GM12878 (cell line): ENCODE measurements at regions not wholly inside any gene's neighbourhood (a gene's known extent, or its start where the extent isn't known, plus 50 kb on each side); places are given as distances from the start of the nearest gene placed in this dataset.

Source experiments
- ATAC-seq: fragments of 200-7000 bp; cut with Tn5 transposase; 3 replicates; pipeline ENCODE4 v1.9.1; 2020; ENCODE audit warnings: mild to moderate bottlenecking, moderate library complexity
- BruUV-seq: library from RNA; stranded (reverse); fragments of 400-500 nt; replicated peaks from 2 replicates; lab custom pipeline; 2021; lab: Mats Ljungman, UMichigan
- CTCF ChIA-PET: fragments of 300-600 bp; sonication (Branson Sonifier 250); formaldehyde crosslinking; extraction: SDS; loops from one replicate; lab custom pipeline; 2021; ENCODE audit warnings: inconsistent platforms; lab: Yijun Ruan, JAX
- POLR2A ChIA-PET: fragments of 350-600 bp; formaldehyde crosslinking; extraction: SDS; loops from one replicate; lab custom pipeline; 2021; ENCODE audit warnings: inconsistent platforms; lab: Charles Lee
- RAD21 ChIA-PET: fragments of 300-600 bp; sonication (Branson Sonifier 250); formaldehyde crosslinking; loops from one replicate; lab custom pipeline; 2023; ENCODE audit warnings: antibody characterized with exemption; ENCODE audit not compliant: unreplicated experiment; lab: Charles Lee
- SMC1A ChIA-PET: fragments of 300-600 bp; sonication (Branson Sonifier 250); formaldehyde crosslinking; loops from one replicate; lab custom pipeline; 2023; ENCODE audit not compliant: unreplicated experiment, uncharacterized antibody; lab: Charles Lee
- DNase-seq: peaks from one replicate; pipeline ENCODE4 v3.0.0-alpha.2; 2011; ENCODE audit warnings: low read depth, low spot score
- FAIRE-seq: peaks from 3 replicates; lab custom pipeline; 2011; peaks lifted over from hg19 to GRCh38; lab: Jason Lieb, UNC
- H2AFZ ChIP-seq: 2 replicates; pipeline ENCODE4 v1.6.0; 2011; ENCODE audit warnings: low read depth, low read length, control low read depth; ENCODE audit not compliant: control insufficient read depth
- H3K27ac ChIP-seq: 2 replicates; pipeline ENCODE4 v1.5.1; 2011; ENCODE audit warnings: control low read depth; ENCODE audit not compliant: control insufficient read depth, insufficient read depth
- H3K27me3 ChIP-seq, 2 experiments: replicated peaks in 1 of 2; 2 replicates each; pipeline versions ENCODE4 v1.6.0 to v1.6.1; 2011; ENCODE audit warnings: low read length in 1 of 2; ENCODE audit not compliant: control insufficient read depth in 2 of 2, insufficient read depth in 2 of 2
- H3K36me3 ChIP-seq, 2 experiments: 2 replicates each; pipeline ENCODE4 v1.5.1; 2011; ENCODE audit warnings: low read length in 1 of 2; ENCODE audit not compliant: control insufficient read depth in 2 of 2, insufficient read depth in 2 of 2
- H3K4me1 ChIP-seq: 2 replicates; pipeline ENCODE4 v1.6.1; 2011; ENCODE audit warnings: mild to moderate bottlenecking, low read length, moderate library complexity, mixed read lengths; ENCODE audit not compliant: control insufficient read depth, insufficient read depth
- H3K4me2 ChIP-seq: 2 replicates; pipeline ENCODE4 v1.6.0; 2011; ENCODE audit warnings: control low read depth; ENCODE audit not compliant: control insufficient read depth, insufficient read depth
- H3K4me3 ChIP-seq: fragments of 200-600 bp; sonication (generic); 2 replicates; pipeline ENCODE4 v1.5.1; 2016
- H3K79me2 ChIP-seq: 2 replicates; pipeline ENCODE4 v1.6.0; 2011; ENCODE audit warnings: low read length; ENCODE audit not compliant: control insufficient read depth, insufficient read depth
- H3K9ac ChIP-seq: 2 replicates; pipeline ENCODE4 v1.8.0; 2011; ENCODE audit warnings: low read length, control low read depth, mixed read lengths; ENCODE audit not compliant: control insufficient read depth, insufficient read depth
- H3K9me3 ChIP-seq: replicated peaks from 3 replicates; pipeline ENCODE4 v1.5.1; 2011; ENCODE audit warnings: mild to moderate bottlenecking, low read length; ENCODE audit not compliant: control insufficient read depth, insufficient read depth
- H4K20me1 ChIP-seq: 2 replicates; pipeline ENCODE4 v1.6.0; 2011; ENCODE audit not compliant: control insufficient read depth, insufficient read depth
- BRCA1 ChIP-seq: IDR thresholded peaks from 2 replicates; pipeline ENCODE4 v1.6.1; 2011; ENCODE audit warnings: low read depth, low read length, improper control_type of control experiment
- FOS ChIP-seq: IDR thresholded peaks from 3 replicates; pipeline ENCODE4 v1.6.1; 2011; ENCODE audit warnings: borderline replicate concordance; ENCODE audit not compliant: insufficient read length; ENCODE audit errors: extremely low read depth
- FOXK2 ChIP-seq: fragments of 450-650 bp; IDR thresholded peaks from 2 replicates; pipeline ENCODE4 v1.6.1; 2017; ENCODE audit warnings: mild to moderate bottlenecking, moderate library complexity
- GATAD2B ChIP-seq: fragments of 450-650 bp; conservative IDR thresholded peaks from 2 replicates; pipeline ENCODE4 v1.6.1; 2017; ENCODE audit warnings: low read depth, mild to moderate bottlenecking, moderate library complexity
- HDAC6 ChIP-seq: fragments of 200-600 bp; sonication (generic); IDR thresholded peaks from one replicate; pipeline ENCODE4 v1.8.0; 2017; ENCODE audit warnings: antibody characterized with exemption; ENCODE audit not compliant: unreplicated experiment
- JUNB ChIP-seq: IDR thresholded peaks from 2 replicates; pipeline ENCODE4 v1.6.1; 2016; ENCODE audit warnings: antibody characterized with exemption, mild to moderate bottlenecking
- JUND ChIP-seq: IDR thresholded peaks from 2 replicates; pipeline ENCODE4 v1.6.1; 2012; ENCODE audit warnings: low read depth, mild to moderate bottlenecking, low read length, improper control_type of control experiment, moderate library complexity
- MTA3 ChIP-seq: IDR thresholded peaks from 2 replicates; pipeline ENCODE4 v1.6.1; 2012; ENCODE audit warnings: low read length, inconsistent platforms, borderline replicate concordance
- MYC ChIP-seq: IDR thresholded peaks from 2 replicates; pipeline ENCODE4 v1.6.1; 2011; ENCODE audit warnings: mild to moderate bottlenecking, low read length, moderate library complexity, inconsistent platforms; ENCODE audit not compliant: insufficient read depth, insufficient replicate concordance, insufficient read length, severe bottlenecking
- NR2C1 ChIP-seq: fragments of 450-650 bp; IDR thresholded peaks from 2 replicates; pipeline ENCODE4 v1.6.1; 2017; ENCODE audit warnings: antibody characterized with exemption, mild to moderate bottlenecking, moderate library complexity
- NRF1 ChIP-seq: conservative IDR thresholded peaks from 2 replicates; pipeline ENCODE4 v1.6.1; 2011; ENCODE audit warnings: mild to moderate bottlenecking, low read depth, low read length, improper control_type of control experiment
- PAX8 ChIP-seq: fragments of 450-650 bp; IDR thresholded peaks from 2 replicates; pipeline ENCODE4 v1.6.1; 2017; ENCODE audit warnings: mild to moderate bottlenecking, moderate library complexity
- SMAD1 ChIP-seq: fragments of 450-650 bp; IDR thresholded peaks from 2 replicates; pipeline ENCODE4 v1.6.1; 2018; ENCODE audit warnings: mild to moderate bottlenecking, low read depth; ENCODE audit not compliant: partially characterized antibody
- SREBF1 ChIP-seq: IDR thresholded peaks from 2 replicates; pipeline ENCODE4 v1.6.1; 2012; ENCODE audit warnings: mild to moderate bottlenecking, low read length
- YBX1 ChIP-seq: fragments of 450-650 bp; IDR thresholded peaks from 2 replicates; pipeline ENCODE4 v1.6.1; 2016; ENCODE audit warnings: antibody characterized with exemption
- WGBS: methylation state at CpG from one replicate; pipeline ENCODE4 v1.1.6; 2016; ENCODE audit warnings: low lambda C conversion rate; ENCODE audit not compliant: insufficient replicate concordance, insufficient coverage; ENCODE audit errors: missing lambda C conversion rate; 5-methylcytosine and 5-hydroxymethylcytosine counted together
- in situ Hi-C: fragments of 300-500 bp; cut with MboI; formaldehyde crosslinking; loops from 9 replicates; pipeline ENCODE4 v1.14.3; 2018; ENCODE audit warnings: mixed read lengths
- intact Hi-C: fragments of 100-400 bp; cut with micrococcal nuclease; formaldehyde crosslinking; loops from one replicate; pipeline ENCODE4 v1.14.2; 2022; ENCODE audit not compliant: unreplicated experiment
- TF ChIP-seq, protein P1 (sequence below): IDR thresholded peaks from 2 replicates; pipeline ENCODE4 v1.6.1; 2012; ENCODE audit warnings: low read depth, low read length, improper control_type of control experiment
- TF ChIP-seq, protein P2 (sequence below): fragments of 450-650 bp; IDR thresholded peaks from 2 replicates; pipeline ENCODE4 v1.6.1; 2017; ENCODE audit warnings: mild to moderate bottlenecking, moderate library complexity

DNA sequence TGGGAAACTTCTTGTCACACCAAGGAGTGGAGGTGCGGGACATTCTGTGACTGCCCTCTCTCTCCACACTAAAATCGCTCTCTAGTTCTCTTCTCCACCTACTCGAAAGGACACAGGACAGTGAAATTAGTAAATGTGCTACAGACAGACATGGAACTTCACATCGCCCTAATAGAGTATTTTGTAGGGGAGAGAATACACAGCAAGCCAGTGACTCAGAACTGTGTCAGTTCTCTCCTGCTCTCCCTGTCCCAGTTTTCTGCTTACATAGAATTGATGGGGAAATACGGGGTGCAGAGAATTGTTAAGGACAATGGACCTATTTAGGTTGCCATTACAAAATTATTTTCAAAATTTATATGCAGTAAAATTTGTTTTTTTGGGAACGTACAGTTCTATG lies 159.6 kb upstream of the GADL1 start:
- Histone ChIP-seq H3K4me1 (no peaks in the 10 kb centered on the region), H3K4me2 (no peak overlapping the region), H3K9me3 (no peaks in the 10 kb centered on the region; the same call in 1 of the 3 replicates), H2AFZ (no peak overlapping the region), H3K36me3 (no peaks in the 10 kb centered on the region), H3K27me3 (no peaks in the 10 kb centered on the region), H3K27ac (no peak overlapping the region), H4K20me1 (no peaks in the 10 kb centered on the region), H3K9ac (no peak overlapping the region), H3K4me3 (no peak overlapping the region), H3K79me2 (no peaks in the 10 kb centered on the region)
- FAIRE-seq = no peak
- ChIA-PET CTCF (no interaction called here), RAD21 (no interaction called here), POLR2A (no interaction called here), SMC1A (interaction anchor here (1.5 kb wide), 1 partner anchor 12 kb away, joined by 3 read pairs; no protein-coding TSS in a partner anchor)
- WGBS = 38% methylated on average over 6 of the region's 6 CpGs
- intact Hi-C loops (no loop called here), in situ Hi-C loops (no loop called here)
- DNase-seq = no peak
- BruUV-seq = no TSS peak
- TF ChIP-seq JUNB (no peak), NR2C1 (no peak), GATAD2B (no peak), FOS (no peak), PAX8 (no peak), FOXK2 (no peak), JUND (no peak), SMAD1 (no peak), MTA3 (no peak), HDAC6 (no peak), SREBF1 (no peak), MYC (no peak), YBX1 (no peak), NRF1 (no peak), BRCA1 (no peak)
- TF ChIP-seq, protein P1, sequence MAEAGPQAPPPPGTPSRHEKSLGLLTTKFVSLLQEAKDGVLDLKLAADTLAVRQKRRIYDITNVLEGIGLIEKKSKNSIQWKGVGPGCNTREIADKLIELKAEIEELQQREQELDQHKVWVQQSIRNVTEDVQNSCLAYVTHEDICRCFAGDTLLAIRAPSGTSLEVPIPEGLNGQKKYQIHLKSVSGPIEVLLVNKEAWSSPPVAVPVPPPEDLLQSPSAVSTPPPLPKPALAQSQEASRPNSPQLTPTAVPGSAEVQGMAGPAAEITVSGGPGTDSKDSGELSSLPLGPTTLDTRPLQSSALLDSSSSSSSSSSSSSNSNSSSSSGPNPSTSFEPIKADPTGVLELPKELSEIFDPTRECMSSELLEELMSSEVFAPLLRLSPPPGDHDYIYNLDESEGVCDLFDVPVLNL = no peak
- TF ChIP-seq, protein P2, sequence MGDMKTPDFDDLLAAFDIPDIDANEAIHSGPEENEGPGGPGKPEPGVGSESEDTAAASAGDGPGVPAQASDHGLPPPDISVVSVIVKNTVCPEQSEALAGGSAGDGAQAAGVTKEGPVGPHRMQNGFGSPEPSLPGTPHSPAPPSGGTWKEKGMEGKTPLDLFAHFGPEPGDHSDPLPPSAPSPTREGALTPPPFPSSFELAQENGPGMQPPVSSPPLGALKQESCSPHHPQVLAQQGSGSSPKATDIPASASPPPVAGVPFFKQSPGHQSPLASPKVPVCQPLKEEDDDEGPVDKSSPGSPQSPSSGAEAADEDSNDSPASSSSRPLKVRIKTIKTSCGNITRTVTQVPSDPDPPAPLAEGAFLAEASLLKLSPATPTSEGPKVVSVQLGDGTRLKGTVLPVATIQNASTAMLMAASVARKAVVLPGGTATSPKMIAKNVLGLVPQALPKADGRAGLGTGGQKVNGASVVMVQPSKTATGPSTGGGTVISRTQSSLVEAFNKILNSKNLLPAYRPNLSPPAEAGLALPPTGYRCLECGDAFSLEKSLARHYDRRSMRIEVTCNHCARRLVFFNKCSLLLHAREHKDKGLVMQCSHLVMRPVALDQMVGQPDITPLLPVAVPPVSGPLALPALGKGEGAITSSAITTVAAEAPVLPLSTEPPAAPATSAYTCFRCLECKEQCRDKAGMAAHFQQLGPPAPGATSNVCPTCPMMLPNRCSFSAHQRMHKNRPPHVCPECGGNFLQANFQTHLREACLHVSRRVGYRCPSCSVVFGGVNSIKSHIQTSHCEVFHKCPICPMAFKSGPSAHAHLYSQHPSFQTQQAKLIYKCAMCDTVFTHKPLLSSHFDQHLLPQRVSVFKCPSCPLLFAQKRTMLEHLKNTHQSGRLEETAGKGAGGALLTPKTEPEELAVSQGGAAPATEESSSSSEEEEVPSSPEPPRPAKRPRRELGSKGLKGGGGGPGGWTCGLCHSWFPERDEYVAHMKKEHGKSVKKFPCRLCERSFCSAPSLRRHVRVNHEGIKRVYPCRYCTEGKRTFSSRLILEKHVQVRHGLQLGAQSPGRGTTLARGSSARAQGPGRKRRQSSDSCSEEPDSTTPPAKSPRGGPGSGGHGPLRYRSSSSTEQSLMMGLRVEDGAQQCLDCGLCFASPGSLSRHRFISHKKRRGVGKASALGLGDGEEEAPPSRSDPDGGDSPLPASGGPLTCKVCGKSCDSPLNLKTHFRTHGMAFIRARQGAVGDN = no peak
- ATAC-seq = no peak
